MM.1S (cell line): ENCODE measurements at regions not wholly inside any gene's neighbourhood (a gene's known extent, or its start where the extent isn't known, plus 50 kb on each side); places are given as distances from the start of the nearest gene placed in this dataset.

Experiments
- CTCF ChIP-seq: fragments of 300-600 bp; sonication (generic); IDR thresholded peaks from 2 replicates; pipeline ENCODE4 v1.5.1; 2016; ENCODE audit warnings: antibody characterized with exemption, low read length, mixed read lengths
- EZH2phosphoT487 ChIP-seq: fragments of 300-600 bp; sonication (generic); IDR thresholded peaks from 2 replicates; pipeline ENCODE4 v1.6.1; 2018; ENCODE audit warnings: antibody characterized with exemption, low read length

- TF ChIP-seq CTCF (no peak), EZH2phosphoT487 (no peak)
Observed at GRCh38 chr2:145905371-145905770, 1385.5 kb upstream of the ZEB2 start.
